PFSK-1 (cell line): ENCODE measurements at regions not wholly inside any gene's neighbourhood (a gene's known extent, or its start where the extent isn't known, plus 50 kb on each side); places are given as distances from the start of the nearest gene placed in this dataset.

Experiments used
- POLR2AphosphoS5 ChIP-seq: IDR thresholded peaks from 2 replicates; pipeline ENCODE4 v1.6.1; 2012; ENCODE audit warnings: low read depth, mild to moderate bottlenecking, control low read depth, low read length, moderate library complexity
- TF ChIP-seq, protein P1 (sequence below), 2 experiments: IDR thresholded peaks; 2 replicates each; pipeline versions ENCODE4 v1.6.1 to v1.8.0; 2011 to 2012; ENCODE audit warnings: low read depth in 2 of 2, low read length in 2 of 2, control low read depth in 1 of 2, inconsistent platforms in 1 of 2, mild to moderate bottlenecking in 1 of 2, moderate library complexity in 1 of 2; ENCODE audit not compliant: insufficient read depth in 1 of 2

- TF ChIP-seq, protein P1, sequence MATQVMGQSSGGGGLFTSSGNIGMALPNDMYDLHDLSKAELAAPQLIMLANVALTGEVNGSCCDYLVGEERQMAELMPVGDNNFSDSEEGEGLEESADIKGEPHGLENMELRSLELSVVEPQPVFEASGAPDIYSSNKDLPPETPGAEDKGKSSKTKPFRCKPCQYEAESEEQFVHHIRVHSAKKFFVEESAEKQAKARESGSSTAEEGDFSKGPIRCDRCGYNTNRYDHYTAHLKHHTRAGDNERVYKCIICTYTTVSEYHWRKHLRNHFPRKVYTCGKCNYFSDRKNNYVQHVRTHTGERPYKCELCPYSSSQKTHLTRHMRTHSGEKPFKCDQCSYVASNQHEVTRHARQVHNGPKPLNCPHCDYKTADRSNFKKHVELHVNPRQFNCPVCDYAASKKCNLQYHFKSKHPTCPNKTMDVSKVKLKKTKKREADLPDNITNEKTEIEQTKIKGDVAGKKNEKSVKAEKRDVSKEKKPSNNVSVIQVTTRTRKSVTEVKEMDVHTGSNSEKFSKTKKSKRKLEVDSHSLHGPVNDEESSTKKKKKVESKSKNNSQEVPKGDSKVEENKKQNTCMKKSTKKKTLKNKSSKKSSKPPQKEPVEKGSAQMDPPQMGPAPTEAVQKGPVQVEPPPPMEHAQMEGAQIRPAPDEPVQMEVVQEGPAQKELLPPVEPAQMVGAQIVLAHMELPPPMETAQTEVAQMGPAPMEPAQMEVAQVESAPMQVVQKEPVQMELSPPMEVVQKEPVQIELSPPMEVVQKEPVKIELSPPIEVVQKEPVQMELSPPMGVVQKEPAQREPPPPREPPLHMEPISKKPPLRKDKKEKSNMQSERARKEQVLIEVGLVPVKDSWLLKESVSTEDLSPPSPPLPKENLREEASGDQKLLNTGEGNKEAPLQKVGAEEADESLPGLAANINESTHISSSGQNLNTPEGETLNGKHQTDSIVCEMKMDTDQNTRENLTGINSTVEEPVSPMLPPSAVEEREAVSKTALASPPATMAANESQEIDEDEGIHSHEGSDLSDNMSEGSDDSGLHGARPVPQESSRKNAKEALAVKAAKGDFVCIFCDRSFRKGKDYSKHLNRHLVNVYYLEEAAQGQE (IDR thresholded peaks at IDR 0.05; ENCODE audit: insufficient read depth in 1 of 2, low read depth in 2 of 2, low read length in 2 of 2), result no peak
- no peak for TF ChIP-seq POLR2AphosphoS5
Measured at GRCh38 chr6:150765067-150765764, 100.3 kb upstream of the MTHFD1L start.
